GM19035 (cell line): ENCODE measurements at regions not wholly inside any gene's neighbourhood (a gene's known extent, or its start where the extent isn't known, plus 50 kb on each side); places are given as distances from the start of the nearest gene placed in this dataset.
"Not testable (repeated sequence)": the region's sequence is repeated elsewhere in the genome, so short reads cannot be mapped to it uniquely, and the experiment has no call there.

Experiments
- ATAC-seq: cut with Tn5 transposase; IDR thresholded peaks from one replicate; pipeline ENCODE4 v1.9.1; 2021; ENCODE audit not compliant: unreplicated experiment

- ATAC-seq, result no peak
Observed at GRCh38 chr17:31798205-31798724, 60.8 kb downstream of the COPRS start.

GRCh38 chr17:31795941-31796340 lies 63.1 kb downstream of the COPRS start:
- ATAC-seq, result not testable (repeated sequence)

GRCh38 chr17:31794111-31794510 lies 64.9 kb downstream of the COPRS start:
- ATAC-seq, result no peak

- ATAC-seq, result not testable (repeated sequence)
Observed at GRCh38 chr17:31793634-31794033, 65.4 kb downstream of the COPRS start.

- ATAC-seq, result no peak
Observed at GRCh38 chr17:31792007-31792585, 66.9 kb downstream of the COPRS start.

- ATAC-seq, result no peak
Observed at GRCh38 chr17:31789707-31790505, 69.1 kb downstream of the COPRS start.

GRCh38 chr17:31788956-31789355 lies 70.1 kb downstream of the COPRS start:
- no peak for ATAC-seq

GRCh38 chr17:31788571-31788946 lies 70.5 kb downstream of the COPRS start:
- no peak for ATAC-seq

GRCh38 chr17:31787857-31788570 lies 71.0 kb downstream of the COPRS start:
- ATAC-seq, result no peak

- ATAC-seq, result no peak
Observed at GRCh38 chr17:31786796-31787481, 72.1 kb downstream of the COPRS start.

GRCh38 chr17:31780483-31780882 lies 78.6 kb downstream of the COPRS start:
- ATAC-seq, result no peak

GRCh38 chr17:31778523-31778922 lies 80.5 kb downstream of the COPRS start:
- ATAC-seq, result no peak

- ATAC-seq, result not testable (repeated sequence)
Observed at GRCh38 chr17:31771328-31771727, 87.7 kb downstream of the COPRS start.

GRCh38 chr17:31770501-31770900 lies 88.5 kb downstream of the COPRS start:
- ATAC-seq, result not testable (repeated sequence)

- not testable (repeated sequence) for ATAC-seq
Observed at GRCh38 chr17:31761836-31762510, 97.1 kb downstream of the COPRS start.

GRCh38 chr17:31758646-31759045 lies 100.4 kb downstream of the COPRS start:
- no peak for ATAC-seq

GRCh38 chr17:31757097-31757496 lies 101.9 kb downstream of the COPRS start:
- ATAC-seq, result no peak

- ATAC-seq, result no peak
Observed at GRCh38 chr17:31754239-31754945, 104.7 kb downstream of the COPRS start.

- no peak for ATAC-seq
Observed at GRCh38 chr17:31753011-31753410, 106.0 kb downstream of the COPRS start.

GRCh38 chr17:31752584-31752983 lies 106.5 kb downstream of the COPRS start:
- ATAC-seq, result no peak
